Raji (cell line): ENCODE measurements at regions not wholly inside any gene's neighbourhood (a gene's known extent, or its start where the extent isn't known, plus 50 kb on each side); places are given as distances from the start of the nearest gene placed in this dataset.

Experiments used
- POLR2A ChIP-seq: IDR thresholded peaks from 2 replicates; pipeline ENCODE4 v1.6.1; 2011; ENCODE audit warnings: low read depth, low read length, control low read depth; ENCODE audit not compliant: insufficient read depth

GRCh38 chr14:34021096-34021495 lies 70.2 kb upstream of the EGLN3 start:
- TF ChIP-seq POLR2A = no peak

GRCh38 chr14:34020014-34020413 lies 69.1 kb upstream of the EGLN3 start:
- no peak for TF ChIP-seq POLR2A

DNA sequence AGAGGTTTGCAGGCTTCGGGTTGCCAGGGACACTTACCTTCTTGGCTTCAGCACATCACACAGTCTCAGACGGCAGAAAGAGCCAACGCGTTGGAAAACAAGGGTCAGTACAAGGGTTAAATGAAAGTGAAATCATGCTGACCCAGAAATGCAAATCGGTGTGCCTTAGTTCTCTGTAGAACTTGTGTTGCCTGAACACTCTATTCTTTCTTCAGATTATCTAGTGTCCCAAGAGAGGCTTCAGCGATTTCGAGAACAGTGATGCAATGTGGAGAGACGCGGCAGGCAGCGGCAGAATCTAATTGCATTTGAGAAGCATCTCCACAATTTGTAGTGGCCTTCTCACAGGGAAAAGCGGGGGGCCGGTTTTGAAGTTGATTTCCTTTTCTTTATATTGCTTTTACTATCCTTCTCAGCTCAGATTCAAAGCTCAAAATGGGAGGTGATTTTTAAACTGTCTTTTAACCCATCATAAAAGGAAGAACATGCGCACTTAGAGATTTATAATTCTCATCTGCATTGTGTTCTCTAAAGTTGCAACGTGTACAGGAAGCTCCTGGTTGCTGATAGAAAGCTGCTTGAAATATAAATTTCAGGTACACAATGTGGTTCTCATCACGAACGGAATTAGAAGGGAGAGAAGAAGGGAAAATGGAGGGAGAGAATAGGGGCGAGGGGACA lies 67.8 kb upstream of the EGLN3 start:
- TF ChIP-seq POLR2A = no peak

GRCh38 chr14:34018125-34018524 lies 67.3 kb upstream of the EGLN3 start:
- no peak for TF ChIP-seq POLR2A

DNA sequence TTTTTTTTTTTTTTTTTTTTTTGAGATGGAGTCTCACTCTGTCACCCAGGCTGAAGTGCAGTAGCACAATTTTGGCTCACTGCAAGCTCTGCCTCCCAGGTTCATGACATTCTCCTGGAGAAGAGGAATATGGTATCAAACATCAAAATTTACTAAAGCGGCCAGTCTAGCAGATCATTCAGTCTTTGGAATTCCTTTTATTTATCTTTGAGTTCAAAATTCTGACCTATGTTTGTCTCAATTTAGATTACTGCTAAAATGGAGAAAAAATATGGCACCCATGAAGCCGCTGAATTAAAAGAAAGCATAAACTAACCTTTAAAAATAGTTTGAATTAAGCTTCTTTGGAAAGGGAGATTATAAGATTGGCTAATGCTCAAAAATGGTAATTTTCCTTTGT lies 64.5 kb upstream of the EGLN3 start:
- TF ChIP-seq POLR2A = no peak

DNA sequence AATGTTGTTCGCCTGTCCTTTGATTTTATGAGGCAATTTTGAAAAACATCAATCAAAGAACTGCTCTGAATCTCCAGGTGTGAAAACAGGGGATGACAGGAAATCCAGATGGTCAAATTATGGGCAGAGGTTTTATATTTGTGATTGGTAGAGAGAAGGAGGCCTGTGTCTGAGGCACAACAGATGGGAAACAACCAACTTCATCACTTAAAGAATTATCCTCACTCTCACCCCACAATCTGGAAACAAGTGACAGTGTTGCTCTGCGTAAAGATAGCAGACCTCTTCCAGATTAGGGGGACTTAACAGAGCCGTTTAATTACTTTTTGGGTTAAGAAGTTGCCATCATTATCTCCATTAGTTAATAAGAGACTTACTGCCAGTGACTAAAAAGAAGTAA lies 64.1 kb upstream of the EGLN3 start:
- no peak for TF ChIP-seq POLR2A

GRCh38 chr14:34013721-34014060 lies 62.8 kb upstream of the EGLN3 start:
- TF ChIP-seq POLR2A = no peak

DNA sequence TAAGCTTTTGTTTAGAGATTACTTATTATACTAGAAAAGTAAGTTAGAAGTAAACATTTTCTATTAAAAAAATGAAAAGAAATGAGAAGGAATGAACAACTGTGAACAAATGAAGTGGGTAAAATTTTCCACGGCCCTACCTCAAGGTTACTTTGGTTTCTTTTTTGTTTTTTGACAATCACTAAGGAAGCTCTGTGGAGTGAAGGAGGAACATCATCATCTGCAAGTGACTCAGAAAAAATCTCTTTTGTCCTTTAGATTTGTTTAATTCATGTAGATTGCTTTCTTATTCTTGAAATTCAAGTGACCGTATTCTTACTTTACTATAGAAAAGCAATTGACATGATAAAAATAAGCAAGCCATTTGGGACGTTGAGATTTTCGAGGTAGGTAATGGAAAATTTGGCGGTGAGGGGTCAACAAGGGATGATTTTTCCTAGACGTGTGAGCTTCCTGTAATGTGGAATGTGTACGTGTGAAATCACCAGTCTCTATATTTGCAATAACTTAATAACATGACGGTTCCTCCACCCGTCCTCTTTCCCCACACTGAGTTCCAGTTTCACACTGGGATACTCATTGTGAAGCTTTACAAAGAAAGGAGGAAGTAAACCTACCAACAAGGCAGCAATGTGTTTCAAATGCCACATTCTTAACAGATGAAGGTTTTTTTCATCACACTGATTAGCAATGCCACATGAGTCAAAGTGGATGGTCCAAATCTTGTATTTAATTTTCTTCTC lies 62.3 kb upstream of the EGLN3 start:
- no peak for TF ChIP-seq POLR2A

DNA sequence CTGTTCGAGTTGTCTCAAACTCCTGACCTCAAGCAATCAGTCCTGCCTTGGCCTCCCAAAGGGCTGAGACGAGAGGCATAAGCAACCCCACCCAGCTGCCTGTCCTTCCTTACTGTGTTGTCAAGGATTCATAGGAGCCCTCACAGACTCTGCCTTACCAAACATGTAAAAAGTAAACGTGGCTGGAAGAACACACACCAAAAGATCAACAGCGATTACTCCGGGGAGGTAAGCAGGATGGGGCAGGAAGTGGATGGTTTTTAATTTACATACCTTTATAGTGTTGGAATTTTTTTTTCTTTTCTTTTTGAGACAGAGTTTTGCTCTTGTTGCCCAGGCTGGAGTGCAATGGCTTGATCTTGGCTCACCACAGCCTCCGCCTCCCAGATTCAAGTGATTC lies 61.5 kb upstream of the EGLN3 start:
- TF ChIP-seq POLR2A = no peak

- TF ChIP-seq POLR2A = no peak
Observed at GRCh38 chr14:34009956-34010355, 59.1 kb upstream of the EGLN3 start.

DNA sequence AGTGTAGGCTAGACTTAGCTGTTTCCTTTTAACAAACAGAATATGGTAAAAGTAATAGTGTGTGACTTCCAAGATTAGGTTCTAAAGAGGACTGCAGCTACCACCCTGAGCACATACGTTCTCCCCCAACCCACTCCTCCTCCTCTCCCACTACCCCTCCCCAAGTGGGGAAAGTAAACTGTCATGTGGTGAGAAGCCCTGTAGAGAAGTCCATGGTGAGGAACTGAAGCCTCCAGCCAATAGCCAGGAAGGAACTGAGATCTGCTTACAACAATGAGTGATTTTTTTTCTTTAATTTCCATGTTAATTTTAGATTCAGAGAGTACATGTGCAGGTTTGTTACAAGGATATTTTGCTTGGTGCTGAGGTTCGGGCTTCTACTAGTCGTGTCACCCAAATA lies 57.0 kb upstream of the EGLN3 start:
- TF ChIP-seq POLR2A = no peak

DNA sequence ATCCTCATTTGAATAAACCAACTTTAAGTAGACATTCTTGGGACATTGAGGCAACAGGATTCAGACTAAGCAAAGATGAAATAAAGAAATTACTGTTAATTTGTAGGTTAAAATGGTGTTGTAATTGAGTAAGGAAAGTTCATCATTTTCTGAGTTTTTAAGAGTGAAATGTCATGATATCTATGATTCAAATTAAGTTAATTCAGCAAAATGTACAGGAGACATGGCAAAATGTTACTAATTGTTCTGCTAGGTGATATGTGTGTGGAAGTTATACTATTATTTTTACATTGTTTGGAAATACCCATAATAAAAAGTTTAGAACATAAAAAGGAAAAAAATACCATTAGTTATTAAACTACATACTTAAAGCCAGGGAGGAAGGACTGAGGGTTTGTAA lies 55.0 kb upstream of the EGLN3 start:
- no peak for TF ChIP-seq POLR2A

DNA sequence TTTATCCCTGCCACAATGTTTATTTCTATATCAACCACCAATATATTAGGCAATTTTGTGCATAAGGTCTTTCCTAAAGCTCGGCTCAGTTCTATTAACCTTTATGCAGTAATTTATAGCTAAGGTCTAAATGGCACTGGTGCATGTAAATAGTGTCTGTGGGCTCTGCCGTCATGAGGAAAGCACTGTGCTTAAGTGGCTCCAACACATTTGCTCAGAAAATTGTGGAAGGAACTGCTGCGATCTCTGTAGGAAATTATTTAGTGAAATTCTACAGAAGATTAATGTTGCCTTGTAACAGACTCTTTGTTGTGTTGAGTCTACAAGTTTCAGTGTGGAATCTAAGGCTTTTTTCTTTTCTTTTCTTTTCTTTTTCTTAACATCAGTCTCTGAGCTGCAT lies 54.0 kb upstream of the EGLN3 start:
- TF ChIP-seq POLR2A = no peak

DNA sequence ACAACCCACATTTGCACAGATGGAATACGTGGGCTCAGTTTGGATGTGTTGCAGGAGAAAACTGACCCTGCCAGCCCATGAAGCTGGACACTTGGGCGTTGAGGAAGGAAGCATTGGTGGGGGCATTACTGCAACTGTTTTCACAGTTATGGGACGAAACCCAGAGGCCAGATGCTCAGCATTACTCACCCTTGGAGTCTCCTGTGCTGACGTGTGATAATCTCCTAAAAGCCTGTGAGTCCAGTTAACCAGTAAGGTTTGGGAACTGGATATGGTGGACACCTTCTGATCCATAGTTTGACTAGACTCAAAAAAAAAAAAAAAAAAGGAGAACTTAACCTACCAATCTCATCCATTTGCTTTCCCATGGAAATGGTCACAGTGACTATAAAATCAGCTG lies 52.8 kb upstream of the EGLN3 start:
- TF ChIP-seq POLR2A = no peak

- TF ChIP-seq POLR2A = no peak
Observed at GRCh38 chr14:34003082-34003668, 52.3 kb upstream of the EGLN3 start.
